Stomach (tissue), 8 donors: ENCODE measurements at regions not wholly inside any gene's neighbourhood (a gene's known extent, or its start where the extent isn't known, plus 50 kb on each side); places are given as distances from the start of the nearest gene placed in this dataset.

ENCODE experiments used
- DNase-seq, 2 donors: peaks; one replicate each; pipeline versions ENCODE4 v3.0.0 to v3.0.0-alpha.2; 2013 to 2019
- H3K27ac ChIP-seq, 5 donors: fragments of 200-600 bp in 4 of 5; sonication (generic) in 4 of 5; one replicate each; pipeline ENCODE4 v1.5.1; 2013 to 2019; ENCODE audit warnings: mild to moderate bottlenecking in 1 of 5, moderate library complexity in 1 of 5
- H3K27me3 ChIP-seq, 3 donors: fragments of 200-600 bp; sonication (generic); one replicate each; pipeline ENCODE4 v1.5.1; 2017 to 2019; ENCODE audit warnings: mixed run types in 1 of 3
- H3K36me3 ChIP-seq, 4 donors: fragments of 200-600 bp; sonication (generic); 1 replicate in 3 of 4; 2 replicates in 1 of 4; pipeline ENCODE4 v1.5.1; 2016 to 2019
- H3K4me1 ChIP-seq, 4 donors: fragments of 200-600 bp; sonication (generic); one replicate each; pipeline ENCODE4 v1.5.1; 2016 to 2019
- H3K4me3 ChIP-seq, 4 donors: fragments of 200-600 bp; sonication (generic) in 3 of 4; one replicate each; pipeline ENCODE4 v1.5.1; 2016 to 2019; ENCODE audit warnings: mild to moderate bottlenecking in 1 of 4
- H3K9me3 ChIP-seq, 4 donors: fragments of 200-600 bp; sonication (generic); one replicate each; pipeline ENCODE4 v1.5.1; 2016 to 2019
- CTCF ChIP-seq, 7 experiments: fragments of 450-650 bp in 4 of 7; fragments of 200-600 bp in 3 of 7; sonication (generic) in 3 of 7; IDR thresholded peaks; one replicate each; pipeline ENCODE4 v1.5.1; 2016 to 2019; ENCODE audit warnings: antibody characterized with exemption in 7 of 7, control low read depth in 2 of 7, mild to moderate bottlenecking in 1 of 7
- EP300 ChIP-seq: sonication (generic); formaldehyde crosslinking; IDR thresholded peaks from one replicate; pipeline ENCODE4 v1.6.1; 2017; ENCODE audit warnings: antibody characterized with exemption
- POLR2A ChIP-seq, 4 donors: fragments of 450-650 bp; IDR thresholded peaks; one replicate each; pipeline ENCODE4 v1.6.1; 2016; ENCODE audit warnings: antibody characterized with exemption in 4 of 4, control low read depth in 2 of 4, mild to moderate bottlenecking in 1 of 4, moderate library complexity in 1 of 4
- POLR2AphosphoS5 ChIP-seq, 3 donors: sonication (generic); formaldehyde crosslinking; IDR thresholded peaks; one replicate each; pipeline ENCODE4 v1.6.1; 2016; ENCODE audit warnings: antibody characterized with exemption in 3 of 3
- WGBS, 5 donors: extraction: QIAGEN DNeasy Blood & Tissue Kit in 3 of 5; methylation state at CpG; one replicate each; pipeline versions ENCODE4 v1.1.5 to v1.1.7; 2013 to 2018; 5-methylcytosine and 5-hydroxymethylcytosine counted together
- intact Hi-C: fragments of 100-400 bp; cut with DNase I; formaldehyde crosslinking; loops from one replicate; pipeline ENCODE4 v1.15.1; 2023; ENCODE audit warnings: low total_unique reads
- donor health status: healthy with polysubstance abuse.
- donor health status: Bipolar disorder and iron deficiency.
- donor health status: healthy.

GRCh38 chr6:22399693-22400092, 102.9 kb upstream of the PRL start:
- intact Hi-C loops: no loop called here
- Histone ChIP-seq H3K4me1 (no peaks in the 10 kb centered on the region), H3K36me3 (no peaks in the 10 kb centered on the region), H3K27ac (no peak overlapping the region), H3K27me3 (no peaks in the 10 kb centered on the region), H3K9me3 (no peaks in the 10 kb centered on the region), H3K4me3 (no peak overlapping the region)
- no peak for TF ChIP-seq CTCF (IDR thresholded peaks at IDR 0.05)
- TF ChIP-seq EP300: no peak
- no peak for TF ChIP-seq POLR2AphosphoS5 (IDR thresholded peaks at IDR 0.05)
- no peak for TF ChIP-seq POLR2A (IDR thresholded peaks at IDR 0.05)
- DNase-seq: no peak
- WGBS, 5 donors: 70 to 89% (median 86%) methylated on average over 4 of the region's 4 CpGs

DNA sequence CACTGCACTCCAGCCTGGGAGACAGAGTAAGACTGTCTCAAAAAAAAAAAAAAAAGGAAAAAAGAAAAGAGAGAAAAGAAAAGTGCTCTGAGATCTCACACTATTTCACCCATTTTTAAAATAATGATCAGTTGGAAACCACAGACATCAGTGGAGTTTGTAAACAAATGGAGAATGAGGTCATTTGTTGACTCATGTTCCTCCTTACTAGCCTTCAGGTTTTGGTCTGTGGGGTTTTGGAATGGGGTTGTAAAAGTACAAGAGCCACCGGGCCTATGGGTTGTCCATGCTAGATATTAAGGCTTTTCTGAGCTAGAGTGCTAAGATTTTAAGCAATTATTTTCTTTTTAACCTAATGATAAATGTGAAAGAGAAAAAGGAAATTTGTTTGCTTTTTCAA, 104.4 kb upstream of the PRL start:
- DNase-seq: no peak
- intact Hi-C loops: no loop called here
- Histone ChIP-seq H3K27ac (no peak overlapping the region), H3K4me3 (no peak overlapping the region), H3K36me3 (no peaks in the 10 kb centered on the region), H3K9me3 (no peaks in the 10 kb centered on the region), H3K27me3 (no peaks in the 10 kb centered on the region), H3K4me1 (no peaks in the 10 kb centered on the region)
- no peak for TF ChIP-seq POLR2A (IDR thresholded peaks at IDR 0.05)
- TF ChIP-seq CTCF (IDR thresholded peaks at IDR 0.05): no peak
- no peak for TF ChIP-seq POLR2AphosphoS5 (IDR thresholded peaks at IDR 0.05)
- TF ChIP-seq EP300: no peak
- WGBS, 5 donors: 80 to 97% (median 89%) methylated on average over 1 of the region's 1 CpG

DNA sequence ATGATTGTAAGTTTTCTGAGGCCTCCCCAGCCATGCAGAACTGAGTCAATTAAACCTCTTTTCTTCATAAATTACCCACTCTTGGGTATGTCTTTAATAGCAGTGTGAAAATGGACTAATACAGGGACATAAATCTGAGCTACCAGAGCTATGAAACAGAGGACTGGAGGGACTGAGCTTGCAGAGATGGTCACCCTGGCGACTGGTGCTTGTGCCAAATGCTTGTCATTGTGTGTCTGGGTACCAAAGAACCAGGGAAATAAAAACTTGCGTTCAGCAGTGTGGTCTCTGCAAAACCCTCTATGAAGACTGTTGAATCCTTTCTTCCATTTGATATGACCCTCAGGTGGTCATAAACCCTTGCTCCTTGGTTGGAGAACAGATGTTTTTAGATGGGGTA, 105.1 kb upstream of the PRL start:
- no peak for TF ChIP-seq CTCF (IDR thresholded peaks at IDR 0.05)
- no peak for TF ChIP-seq POLR2AphosphoS5 (IDR thresholded peaks at IDR 0.05)
- TF ChIP-seq EP300: no peak
- no peak for TF ChIP-seq POLR2A (IDR thresholded peaks at IDR 0.05)
- H3K4me1 ChIP-seq: no peaks in the 10 kb centered on the region
- DNase-seq: no peak
- no peaks in the 10 kb centered on the region for H3K27me3 ChIP-seq
- H3K27ac ChIP-seq: no peak overlapping the region
- no peak overlapping the region for H3K4me3 ChIP-seq
- no peaks in the 10 kb centered on the region for H3K36me3 ChIP-seq
- intact Hi-C loops: no loop called here
- no peaks in the 10 kb centered on the region for H3K9me3 ChIP-seq
- 78 to 94% (median 92%) methylated on average over 2 of the region's 2 CpGs for WGBS, 5 donors

DNA sequence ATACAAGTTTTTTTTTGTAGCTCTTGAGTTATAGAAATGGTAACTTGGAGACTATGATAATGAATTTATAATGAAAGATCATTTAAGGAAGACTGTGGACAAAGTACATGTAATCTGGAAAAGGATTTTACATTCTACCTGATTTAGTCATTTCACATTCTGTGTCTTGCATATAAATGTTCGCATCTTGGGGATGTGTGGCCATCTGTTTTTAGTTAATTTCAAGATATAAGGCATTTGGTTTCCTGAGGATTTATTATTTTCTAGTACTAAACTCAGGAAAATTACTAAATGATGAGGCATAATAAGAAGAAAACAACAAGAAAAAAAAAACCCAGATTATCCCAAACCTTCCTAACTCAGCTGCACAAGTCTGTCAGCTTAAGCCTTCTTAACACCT, 112.7 kb upstream of the PRL start:
- no peak for DNase-seq
- intact Hi-C loops: no loop called here
- no peaks in the 10 kb centered on the region for H3K9me3 ChIP-seq
- no peaks in the 10 kb centered on the region for H3K27me3 ChIP-seq
- no peaks in the 10 kb centered on the region for H3K4me1 ChIP-seq
- no peak overlapping the region for H3K4me3 ChIP-seq
- 94 to 100% (median 95%) methylated on average over 1 of the region's 1 CpG for WGBS, 5 donors
- H3K27ac ChIP-seq: no peak overlapping the region
- TF ChIP-seq CTCF (IDR thresholded peaks at IDR 0.05): no peak
- no peak for TF ChIP-seq POLR2A (IDR thresholded peaks at IDR 0.05)
- no peak for TF ChIP-seq EP300
- no peak for TF ChIP-seq POLR2AphosphoS5 (IDR thresholded peaks at IDR 0.05)
- no peaks in the 10 kb centered on the region for H3K36me3 ChIP-seq
